Lower lobe of right lung (tissue), 2 donors: ENCODE measurements at regions not wholly inside any gene's neighbourhood (a gene's known extent, or its start where the extent isn't known, plus 50 kb on each side); places are given as distances from the start of the nearest gene placed in this dataset.

ENCODE experiments used
- ATAC-seq, 2 donors: fragments of 200-7000 bp; cut with Tn5 transposase; one replicate each; pipeline ENCODE4 v1.9.1; 2020 to 2022; ENCODE audit warnings: mild to moderate bottlenecking in 2 of 2, moderate library complexity in 2 of 2
- DNase-seq: peaks from one replicate; pipeline ENCODE4 v3.0.0-alpha.2; 2020
- H3K27ac ChIP-seq: fragments of 200-600 bp; one replicate; pipeline ENCODE4 v1.8.0; 2022
- H3K27me3 ChIP-seq: fragments of 200-600 bp; one replicate; pipeline ENCODE4 v1.8.0; 2022; ENCODE audit warnings: low read depth
- H3K36me3 ChIP-seq: fragments of 200-600 bp; one replicate; pipeline ENCODE4 v1.8.0; 2022; ENCODE audit warnings: mild to moderate bottlenecking
- H3K4me1 ChIP-seq: fragments of 200-600 bp; one replicate; pipeline ENCODE4 v1.8.0; 2022
- H3K4me3 ChIP-seq: fragments of 200-600 bp; one replicate; pipeline ENCODE4 v1.8.0; 2022; ENCODE audit warnings: mild to moderate bottlenecking
- H3K9me3 ChIP-seq: fragments of 200-600 bp; one replicate; pipeline ENCODE4 v1.8.0; 2022
- intact Hi-C: fragments of 100-400 bp; cut with DNase I; formaldehyde crosslinking; loops from one replicate; pipeline ENCODE4 v1.11.0; 2022
- TF ChIP-seq, protein P1 (sequence below): fragments of 200-600 bp; IDR thresholded peaks from one replicate; pipeline ENCODE4 v1.8.0; 2022; ENCODE audit warnings: antibody characterized with exemption, mild to moderate bottlenecking
- donor health status: DM: no; HTN: yes; CAD: no; lungs with severe emphysema.

DNA sequence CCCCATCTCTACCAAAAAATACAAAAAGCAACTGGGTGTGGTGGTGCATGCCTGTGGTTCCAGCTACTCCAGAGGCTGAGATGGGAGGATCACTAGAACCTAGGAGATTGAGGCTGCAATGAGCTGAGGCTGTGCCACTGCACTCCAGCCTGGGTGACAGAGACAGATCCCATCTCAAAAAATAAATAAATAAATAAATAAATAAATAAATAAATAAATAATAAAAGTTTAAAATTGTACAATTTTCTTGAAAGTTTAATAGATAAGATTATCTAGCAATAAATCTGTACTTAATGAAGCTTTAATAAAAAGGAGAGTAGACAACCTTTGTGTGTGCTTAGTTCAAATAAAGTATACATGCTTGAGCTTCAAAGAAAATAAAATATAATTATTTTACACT lies 310.0 kb upstream of the LRIG3 start:
- TF ChIP-seq, protein P1, sequence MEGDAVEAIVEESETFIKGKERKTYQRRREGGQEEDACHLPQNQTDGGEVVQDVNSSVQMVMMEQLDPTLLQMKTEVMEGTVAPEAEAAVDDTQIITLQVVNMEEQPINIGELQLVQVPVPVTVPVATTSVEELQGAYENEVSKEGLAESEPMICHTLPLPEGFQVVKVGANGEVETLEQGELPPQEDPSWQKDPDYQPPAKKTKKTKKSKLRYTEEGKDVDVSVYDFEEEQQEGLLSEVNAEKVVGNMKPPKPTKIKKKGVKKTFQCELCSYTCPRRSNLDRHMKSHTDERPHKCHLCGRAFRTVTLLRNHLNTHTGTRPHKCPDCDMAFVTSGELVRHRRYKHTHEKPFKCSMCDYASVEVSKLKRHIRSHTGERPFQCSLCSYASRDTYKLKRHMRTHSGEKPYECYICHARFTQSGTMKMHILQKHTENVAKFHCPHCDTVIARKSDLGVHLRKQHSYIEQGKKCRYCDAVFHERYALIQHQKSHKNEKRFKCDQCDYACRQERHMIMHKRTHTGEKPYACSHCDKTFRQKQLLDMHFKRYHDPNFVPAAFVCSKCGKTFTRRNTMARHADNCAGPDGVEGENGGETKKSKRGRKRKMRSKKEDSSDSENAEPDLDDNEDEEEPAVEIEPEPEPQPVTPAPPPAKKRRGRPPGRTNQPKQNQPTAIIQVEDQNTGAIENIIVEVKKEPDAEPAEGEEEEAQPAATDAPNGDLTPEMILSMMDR, result no peak
- ATAC-seq (no peak), DNase-seq (no peak)
- Histone ChIP-seq H3K27me3 (no peaks in the 10 kb centered on the region), H3K9me3 (no peaks in the 10 kb centered on the region), H3K27ac (no peak overlapping the region), H3K4me3 (no peak overlapping the region), H3K4me1 (no peaks in the 10 kb centered on the region), H3K36me3 (no peaks in the 10 kb centered on the region)
- intact Hi-C loops, result no loop called here

DNA sequence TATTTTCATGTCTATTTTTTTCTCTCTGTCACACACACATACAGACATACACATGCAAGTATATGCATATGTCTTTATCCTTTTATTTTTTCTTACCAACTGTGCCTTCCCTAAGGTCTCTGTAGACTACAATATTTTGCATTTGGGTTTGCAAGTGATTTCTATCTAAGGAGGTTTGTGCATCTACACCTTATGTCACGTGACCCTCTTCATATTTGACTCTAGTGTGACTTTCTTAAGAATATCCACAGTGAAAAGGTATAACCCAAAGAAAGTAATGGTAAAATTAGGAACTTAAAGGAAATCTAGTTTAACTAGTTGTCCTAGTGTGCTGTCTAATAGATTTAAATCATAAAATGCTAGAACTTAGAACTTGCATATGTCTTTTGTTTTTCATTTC lies 298.8 kb upstream of the LRIG3 start:
- TF ChIP-seq, protein P1, result no peak
- H3K4me3 ChIP-seq, result no peak overlapping the region
- H3K9me3 ChIP-seq, result no peaks in the 10 kb centered on the region
- no peaks in the 10 kb centered on the region for H3K4me1 ChIP-seq
- DNase-seq (no peak), ATAC-seq (no peak)
- intact Hi-C loops, result no loop called here
- no peaks in the 10 kb centered on the region for H3K36me3 ChIP-seq
- H3K27ac ChIP-seq, result no peak overlapping the region
- no peaks in the 10 kb centered on the region for H3K27me3 ChIP-seq

DNA sequence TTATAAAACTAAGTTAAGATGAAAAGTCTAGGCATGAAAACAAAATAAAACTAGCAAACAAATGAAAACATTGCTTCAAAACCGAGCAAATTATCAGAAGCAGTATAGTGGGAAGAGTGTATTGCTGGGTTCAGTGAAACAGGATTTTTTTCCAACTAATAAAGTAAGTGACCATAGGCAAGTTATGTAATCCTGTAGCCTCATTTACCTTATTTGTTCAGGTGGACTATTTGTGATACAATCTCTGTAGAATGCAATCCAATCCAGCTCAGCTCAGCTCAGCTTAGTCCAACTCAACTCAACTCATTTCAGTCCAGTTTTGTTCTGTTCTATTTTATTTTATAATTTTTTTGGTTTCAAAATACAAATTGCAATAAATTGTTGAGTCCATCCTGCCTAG lies 276.7 kb upstream of the LRIG3 start:
- H3K27ac ChIP-seq, result no peak overlapping the region
- intact Hi-C loops, result no loop called here
- ATAC-seq (no peak), DNase-seq (no peak)
- no peaks in the 10 kb centered on the region for H3K9me3 ChIP-seq
- TF ChIP-seq, protein P1, result no peak
- H3K4me1 ChIP-seq, result no peaks in the 10 kb centered on the region
- no peaks in the 10 kb centered on the region for H3K27me3 ChIP-seq
- no peak overlapping the region for H3K4me3 ChIP-seq
- no peaks in the 10 kb centered on the region for H3K36me3 ChIP-seq

DNA sequence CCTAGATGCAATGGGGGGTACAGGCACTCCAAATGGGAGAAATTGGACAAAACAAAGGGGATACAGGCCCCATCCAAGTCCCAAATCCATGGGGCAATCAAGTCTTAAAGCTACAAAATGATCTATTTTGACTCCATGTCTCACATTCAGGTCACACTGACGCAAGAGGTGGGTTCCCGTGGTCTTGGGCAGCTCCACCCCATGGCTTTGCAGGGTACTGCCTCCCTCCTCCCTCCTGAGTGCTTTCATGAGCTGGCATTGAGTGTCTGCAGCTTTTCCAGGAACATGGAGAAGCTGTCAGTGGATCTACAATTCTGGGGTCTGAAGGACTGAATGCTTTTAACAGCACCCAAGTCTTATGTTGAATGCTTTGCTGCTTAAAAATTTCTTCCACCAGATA lies 274.5 kb upstream of the LRIG3 start:
- ATAC-seq, result no peak
- intact Hi-C loops, result no loop called here
- no peak overlapping the region for H3K4me3 ChIP-seq
- TF ChIP-seq, protein P1, result no peak
- H3K9me3 ChIP-seq, result no peaks in the 10 kb centered on the region
- no peaks in the 10 kb centered on the region for H3K27me3 ChIP-seq
- no peaks in the 10 kb centered on the region for H3K4me1 ChIP-seq
- DNase-seq, result no peak
- H3K27ac ChIP-seq, result no peak overlapping the region
- no peaks in the 10 kb centered on the region for H3K36me3 ChIP-seq

DNA sequence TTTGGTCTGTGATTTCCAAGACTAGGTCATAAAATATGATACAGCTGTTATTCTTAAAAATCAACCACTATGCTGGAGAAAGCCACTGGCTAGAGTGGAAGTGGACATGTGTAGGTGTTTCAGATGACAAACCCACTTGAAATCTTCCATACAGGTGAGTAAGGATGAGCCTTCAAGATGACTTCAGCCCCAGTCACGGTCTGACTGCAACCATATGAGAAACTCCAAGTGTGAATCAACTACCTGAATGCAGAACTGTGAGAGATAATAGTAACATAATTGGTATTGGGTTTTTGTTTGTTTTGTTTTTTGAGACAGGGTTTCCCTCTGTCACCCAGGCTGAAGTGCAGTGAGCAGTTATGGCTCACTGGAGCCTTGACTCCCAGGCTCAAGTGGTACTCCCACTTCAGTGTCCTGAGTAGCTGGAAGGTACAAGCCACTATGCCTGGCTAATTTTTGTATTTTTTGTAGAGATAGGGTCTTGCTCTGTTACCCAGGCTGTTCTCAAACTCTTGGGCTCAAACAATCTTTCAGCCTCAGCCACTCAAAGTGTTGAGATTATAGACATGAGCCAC lies 273.3 kb upstream of the LRIG3 start:
- no peaks in the 10 kb centered on the region for H3K9me3 ChIP-seq
- ATAC-seq (no peak), DNase-seq (no peak)
- no peaks in the 10 kb centered on the region for H3K27me3 ChIP-seq
- no peak overlapping the region for H3K4me3 ChIP-seq
- H3K27ac ChIP-seq, result no peak overlapping the region
- TF ChIP-seq, protein P1, result no peak
- intact Hi-C loops, result no loop called here
- no peaks in the 10 kb centered on the region for H3K4me1 ChIP-seq
- no peaks in the 10 kb centered on the region for H3K36me3 ChIP-seq

DNA sequence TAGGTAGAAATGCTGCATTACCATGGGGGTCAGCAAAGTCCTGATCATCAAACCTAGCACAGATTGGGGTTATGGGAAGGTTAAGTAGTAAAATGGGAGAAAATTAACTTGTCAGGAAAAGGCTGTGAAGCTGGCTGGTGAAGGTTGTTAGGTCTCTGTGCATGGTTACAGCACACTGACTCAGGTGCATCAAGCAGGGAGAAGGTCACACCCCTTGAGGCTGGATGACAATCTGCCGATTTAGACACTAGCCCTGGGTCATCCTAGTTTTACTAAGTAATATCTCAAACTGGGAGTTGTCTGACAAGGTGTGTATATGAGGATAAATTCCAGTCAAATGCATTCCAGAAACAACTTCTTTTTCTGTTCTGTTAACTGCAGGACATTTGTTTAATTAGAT lies 271.1 kb upstream of the LRIG3 start:
- Histone ChIP-seq H3K36me3 (no peaks in the 10 kb centered on the region), H3K27me3 (no peaks in the 10 kb centered on the region), H3K9me3 (no peaks in the 10 kb centered on the region), H3K4me3 (no peak overlapping the region), H3K4me1 (no peaks in the 10 kb centered on the region), H3K27ac (no peak overlapping the region)
- TF ChIP-seq, protein P1, result no peak
- ATAC-seq, result no peak
- intact Hi-C loops, result no loop called here
- no peak for DNase-seq
